ENCODE measurements at regions not wholly inside any gene's neighbourhood (a gene's known extent, or its start where the extent isn't known, plus 50 kb on each side); places are given as distances from the start of the nearest gene placed in this dataset.

GRCh38 chr20:7346026-7346425, 578.5 kb downstream of the BMP2 start:
- no peaks in the 10 kb centered on the region for H4K20me1 ChIP-seq (ENCODE audit: insufficient read depth)
- no peaks in the 10 kb centered on the region for H3K79me2 ChIP-seq (ENCODE audit: insufficient read depth)
- H3K4me3 ChIP-seq (ENCODE audit: low read depth in 2 of 2, low read length in 1 of 2): no peak overlapping the region
- H3K27me3 ChIP-seq (ENCODE audit: insufficient read depth): no peaks in the 10 kb centered on the region
- no peaks in the 10 kb centered on the region for H3K9me3 ChIP-seq
- TF ChIP-seq, protein P1, sequence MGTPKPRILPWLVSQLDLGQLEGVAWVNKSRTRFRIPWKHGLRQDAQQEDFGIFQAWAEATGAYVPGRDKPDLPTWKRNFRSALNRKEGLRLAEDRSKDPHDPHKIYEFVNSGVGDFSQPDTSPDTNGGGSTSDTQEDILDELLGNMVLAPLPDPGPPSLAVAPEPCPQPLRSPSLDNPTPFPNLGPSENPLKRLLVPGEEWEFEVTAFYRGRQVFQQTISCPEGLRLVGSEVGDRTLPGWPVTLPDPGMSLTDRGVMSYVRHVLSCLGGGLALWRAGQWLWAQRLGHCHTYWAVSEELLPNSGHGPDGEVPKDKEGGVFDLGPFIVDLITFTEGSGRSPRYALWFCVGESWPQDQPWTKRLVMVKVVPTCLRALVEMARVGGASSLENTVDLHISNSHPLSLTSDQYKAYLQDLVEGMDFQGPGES (IDR thresholded peaks at IDR 0.05; ENCODE audit: low read depth, low read length): no peak
- no peaks in the 10 kb centered on the region for H3F3A ChIP-seq (replicated peaks; ENCODE audit: insufficient read depth)
- no peak overlapping the region for H2AFZ ChIP-seq (ENCODE audit: low read depth)
- DNase-seq: no peak
- no peak overlapping the region for H3K4me2 ChIP-seq
- no peaks in the 10 kb centered on the region for H3K9me2 ChIP-seq
- H3K4me1 ChIP-seq (ENCODE audit: control insufficient read depth in 1 of 2, insufficient read depth in 2 of 2, low read depth in 1 of 2, low read length in 1 of 2): no peaks in the 10 kb centered on the region
- no peak overlapping the region for H3K27ac ChIP-seq (ENCODE audit: low read depth in 2 of 2, low read length in 1 of 2)
- 25% methylated on average over 3 of the region's 3 CpGs for WGBS (ENCODE audit: low lambda C conversion rate)
- ChIA-PET CTCF (no interaction called here), POLR2A (no interaction called here)
- no peak overlapping the region for H3K9ac ChIP-seq
- H3K36me3 ChIP-seq (replicated peaks in 1 of 2; ENCODE audit: control insufficient read depth in 1 of 2, insufficient read depth in 2 of 2, low read length in 1 of 2): no peaks in the 10 kb centered on the region

- no peaks in the 10 kb centered on the region for H3K4me1 ChIP-seq (ENCODE audit: control insufficient read depth in 1 of 2, insufficient read depth in 2 of 2, low read depth in 1 of 2, low read length in 1 of 2)
- H3K9me2 ChIP-seq: no peaks in the 10 kb centered on the region
- ChIA-PET CTCF (no interaction called here), POLR2A (no interaction called here)
- H3K79me2 ChIP-seq (ENCODE audit: insufficient read depth): no peaks in the 10 kb centered on the region
- WGBS (ENCODE audit: low lambda C conversion rate): 10% methylated on average over 1 of the region's 1 CpG
- no peak for TF ChIP-seq FOXJ3 (CRISPR knock-in tag; IDR thresholded peaks at IDR 0.05)
- TF ChIP-seq RXRA (IDR thresholded peaks at IDR 0.05; ENCODE audit: borderline replicate concordance, low read depth): no peak
- H3K9me3 ChIP-seq: no peaks in the 10 kb centered on the region
- no peak overlapping the region for H3K9ac ChIP-seq
- H3K27ac ChIP-seq (ENCODE audit: low read depth in 2 of 2, low read length in 1 of 2): no peak overlapping the region
- DNase-seq: no peak
- H3K36me3 ChIP-seq (replicated peaks in 1 of 2; ENCODE audit: control insufficient read depth in 1 of 2, insufficient read depth in 2 of 2, low read length in 1 of 2): no peaks in the 10 kb centered on the region
- no peak overlapping the region for H3K4me3 ChIP-seq (ENCODE audit: low read depth in 2 of 2, low read length in 1 of 2)
- no peaks in the 10 kb centered on the region for H4K20me1 ChIP-seq (ENCODE audit: insufficient read depth)
- no peak overlapping the region for H2AFZ ChIP-seq (ENCODE audit: low read depth)
- H3F3A ChIP-seq (replicated peaks; ENCODE audit: insufficient read depth): no peaks in the 10 kb centered on the region
- no peak overlapping the region for H3K4me2 ChIP-seq
- H3K27me3 ChIP-seq (ENCODE audit: insufficient read depth): no peaks in the 10 kb centered on the region
Observed at GRCh38 chr20:7346562-7346961, 579.1 kb downstream of the BMP2 start.

- Histone ChIP-seq H3K79me2 (ENCODE audit: insufficient read depth) (no peaks in the 10 kb centered on the region), H3K9ac (no peak overlapping the region), H3K36me3 (replicated peaks in 1 of 2; ENCODE audit: control insufficient read depth in 1 of 2, insufficient read depth in 2 of 2, low read length in 1 of 2) (no peaks in the 10 kb centered on the region), H3K27ac (ENCODE audit: low read depth in 2 of 2, low read length in 1 of 2) (no peak overlapping the region), H2AFZ (ENCODE audit: low read depth) (no peak overlapping the region), H3F3A (replicated peaks; ENCODE audit: insufficient read depth) (no peaks in the 10 kb centered on the region), H3K9me2 (no peaks in the 10 kb centered on the region), H3K4me1 (ENCODE audit: control insufficient read depth in 1 of 2, insufficient read depth in 2 of 2, low read depth in 1 of 2, low read length in 1 of 2) (no peaks in the 10 kb centered on the region), H3K9me3 (no peaks in the 10 kb centered on the region), H4K20me1 (ENCODE audit: insufficient read depth) (no peaks in the 10 kb centered on the region), H3K4me2 (no peak overlapping the region), H3K4me3 (ENCODE audit: low read depth in 2 of 2, low read length in 1 of 2) (no peak overlapping the region), H3K27me3 (ENCODE audit: insufficient read depth) (no peaks in the 10 kb centered on the region)
- no peak for DNase-seq
- ChIA-PET POLR2A (no interaction called here), CTCF (no interaction called here)
- 29% methylated on average over 2 of the region's 2 CpGs for WGBS (ENCODE audit: low lambda C conversion rate)
- TF ChIP-seq RCOR1 (IDR thresholded peaks at IDR 0.05; ENCODE audit: low read length) (no peak), POLR2AphosphoS5 (IDR thresholded peaks at IDR 0.05; ENCODE audit: low read depth, low read length) (no peak), EP300 (IDR thresholded peaks at IDR 0.05; ENCODE audit: borderline replicate concordance in 1 of 2, low read depth in 1 of 2, low read length in 1 of 2) (no peak), SIN3A (IDR thresholded peaks at IDR 0.05; ENCODE audit: borderline replicate concordance, low read depth, low read length) (no peak), RAD21 (IDR thresholded peaks at IDR 0.05; ENCODE audit: low read length) (no peak), YY1 (IDR thresholded peaks at IDR 0.05; ENCODE audit: low read depth) (no peak), RXRA (IDR thresholded peaks at IDR 0.05; ENCODE audit: borderline replicate concordance, low read depth) (no peak), TEAD4 (IDR thresholded peaks at IDR 0.05; ENCODE audit: borderline replicate concordance, insufficient read depth) (no peak), FOXJ3 (CRISPR knock-in tag; IDR thresholded peaks at IDR 0.05) (no peak), NRF1 (IDR thresholded peaks at IDR 0.05; ENCODE audit: low read depth, low read length) (no peak)
Observed at GRCh38 chr20:7347409-7347808, 579.9 kb downstream of the BMP2 start.
